ENCODE measurements at regions not wholly inside any gene's neighbourhood (a gene's known extent, or its start where the extent isn't known, plus 50 kb on each side); places are given as distances from the start of the nearest gene placed in this dataset.

DNA sequence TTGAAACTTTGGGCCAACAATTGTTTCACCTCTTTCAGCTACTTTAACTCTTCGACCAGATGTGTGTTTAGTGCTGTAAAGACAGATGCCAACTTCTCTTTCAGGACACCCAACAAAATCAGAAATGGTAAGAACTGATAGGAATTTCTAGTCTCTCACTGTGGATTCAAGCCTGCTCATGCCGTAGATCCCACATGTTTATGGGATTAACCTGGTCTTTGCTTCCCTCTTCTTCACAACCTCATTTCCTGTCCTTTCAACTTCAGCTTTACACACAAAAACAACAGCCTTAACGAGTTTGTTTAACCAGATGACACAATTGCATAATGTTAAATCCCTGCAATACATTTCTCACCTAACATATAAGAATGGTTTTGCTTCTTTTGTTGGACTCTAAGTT, 1031.9 kb upstream of the LRFN5 start:
- ATAC-seq = no peak
- Histone ChIP-seq H3K27me3 (ENCODE audit: control insufficient read depth, insufficient read depth, low read length) (no peaks in the 10 kb centered on the region), H3K27ac (ENCODE audit: low read length) (no peak overlapping the region), H3K4me1 (ENCODE audit: control insufficient read depth, insufficient read depth, low read length) (no peaks in the 10 kb centered on the region), H3K9me3 (ENCODE audit: control insufficient read depth, insufficient read depth, low read depth, low read length) (no peaks in the 10 kb centered on the region), H3K36me3 (ENCODE audit: control insufficient read depth, insufficient read depth, low read length) (no peaks in the 10 kb centered on the region), H3K4me3 (ENCODE audit: low read depth in 2 of 2, low read length in 2 of 2) (no peak overlapping the region)
- in situ Hi-C loops (cut with HindIII; ENCODE audit: low pct_unique_long_range_greater_than_20kb, low sequenced_read_pairs) (no loop called here), intact Hi-C loops (cut with micrococcal nuclease; ENCODE audit: unreplicated experiment) (no loop called here)
- DNase-seq (ENCODE audit: low read depth, low spot score) = no peak
- ChIA-PET POLR2A (no interaction called here), CTCF (no interaction called here)
- TF ChIP-seq, protein P1, sequence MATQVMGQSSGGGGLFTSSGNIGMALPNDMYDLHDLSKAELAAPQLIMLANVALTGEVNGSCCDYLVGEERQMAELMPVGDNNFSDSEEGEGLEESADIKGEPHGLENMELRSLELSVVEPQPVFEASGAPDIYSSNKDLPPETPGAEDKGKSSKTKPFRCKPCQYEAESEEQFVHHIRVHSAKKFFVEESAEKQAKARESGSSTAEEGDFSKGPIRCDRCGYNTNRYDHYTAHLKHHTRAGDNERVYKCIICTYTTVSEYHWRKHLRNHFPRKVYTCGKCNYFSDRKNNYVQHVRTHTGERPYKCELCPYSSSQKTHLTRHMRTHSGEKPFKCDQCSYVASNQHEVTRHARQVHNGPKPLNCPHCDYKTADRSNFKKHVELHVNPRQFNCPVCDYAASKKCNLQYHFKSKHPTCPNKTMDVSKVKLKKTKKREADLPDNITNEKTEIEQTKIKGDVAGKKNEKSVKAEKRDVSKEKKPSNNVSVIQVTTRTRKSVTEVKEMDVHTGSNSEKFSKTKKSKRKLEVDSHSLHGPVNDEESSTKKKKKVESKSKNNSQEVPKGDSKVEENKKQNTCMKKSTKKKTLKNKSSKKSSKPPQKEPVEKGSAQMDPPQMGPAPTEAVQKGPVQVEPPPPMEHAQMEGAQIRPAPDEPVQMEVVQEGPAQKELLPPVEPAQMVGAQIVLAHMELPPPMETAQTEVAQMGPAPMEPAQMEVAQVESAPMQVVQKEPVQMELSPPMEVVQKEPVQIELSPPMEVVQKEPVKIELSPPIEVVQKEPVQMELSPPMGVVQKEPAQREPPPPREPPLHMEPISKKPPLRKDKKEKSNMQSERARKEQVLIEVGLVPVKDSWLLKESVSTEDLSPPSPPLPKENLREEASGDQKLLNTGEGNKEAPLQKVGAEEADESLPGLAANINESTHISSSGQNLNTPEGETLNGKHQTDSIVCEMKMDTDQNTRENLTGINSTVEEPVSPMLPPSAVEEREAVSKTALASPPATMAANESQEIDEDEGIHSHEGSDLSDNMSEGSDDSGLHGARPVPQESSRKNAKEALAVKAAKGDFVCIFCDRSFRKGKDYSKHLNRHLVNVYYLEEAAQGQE (IDR thresholded peaks at IDR 0.05; ENCODE audit: insufficient read depth in 1 of 2, low read depth in 2 of 2, low read length in 1 of 2) = no peak
- TF ChIP-seq POLR2AphosphoS5 (IDR thresholded peaks at IDR 0.05; ENCODE audit: low read depth, low read length) (no peak), CTCF (IDR thresholded peaks at IDR 0.05) (no peak), SIN3A (IDR thresholded peaks at IDR 0.05; ENCODE audit: borderline replicate concordance, insufficient read depth, low read depth, low read length) (no peak), TCF7L2 (IDR thresholded peaks at IDR 0.05; ENCODE audit: low read depth, low read length) (no peak)
- no TSS peak for BruUV-seq (replicated peaks)

- ChIA-PET POLR2A (no interaction called here), CTCF (no interaction called here)
- Histone ChIP-seq H3K27me3 (ENCODE audit: control insufficient read depth, insufficient read depth, low read length) (no peaks in the 10 kb centered on the region), H3K4me3 (ENCODE audit: low read depth in 2 of 2, low read length in 2 of 2) (no peak overlapping the region), H3K36me3 (ENCODE audit: control insufficient read depth, insufficient read depth, low read length) (no peaks in the 10 kb centered on the region), H3K9me3 (ENCODE audit: control insufficient read depth, insufficient read depth, low read depth, low read length) (no peaks in the 10 kb centered on the region), H3K4me1 (ENCODE audit: control insufficient read depth, insufficient read depth, low read length) (no peaks in the 10 kb centered on the region), H3K27ac (ENCODE audit: low read length) (no peak overlapping the region)
- in situ Hi-C loops (cut with HindIII; ENCODE audit: low pct_unique_long_range_greater_than_20kb, low sequenced_read_pairs) (no loop called here), intact Hi-C loops (cut with micrococcal nuclease; ENCODE audit: unreplicated experiment) (no loop called here)
- TF ChIP-seq, protein P1 (IDR thresholded peaks at IDR 0.05; ENCODE audit: insufficient read depth in 1 of 2, low read depth in 2 of 2, low read length in 1 of 2) = no peak
- TF ChIP-seq SIN3A (IDR thresholded peaks at IDR 0.05; ENCODE audit: borderline replicate concordance, insufficient read depth, low read depth, low read length) (no peak), CTCF (IDR thresholded peaks at IDR 0.05) (no peak), POLR2AphosphoS5 (IDR thresholded peaks at IDR 0.05; ENCODE audit: low read depth, low read length) (no peak), TCF7L2 (IDR thresholded peaks at IDR 0.05; ENCODE audit: low read depth, low read length) (no peak)
- DNase-seq (ENCODE audit: low read depth, low spot score) = no peak
- no peak for ATAC-seq
- no TSS peak for BruUV-seq (replicated peaks)
Measured at GRCh38 chr14:40525314-40525713, 1081.4 kb upstream of the LRFN5 start.

Data from Panc1 (cell line).